ENCODE measurements at regions not wholly inside any gene's neighbourhood (a gene's known extent, or its start where the extent isn't known, plus 50 kb on each side); places are given as distances from the start of the nearest gene placed in this dataset.

GRCh38 chr4:4637710-4638109, 95.9 kb upstream of the STX18 start:
- peak in 1 of 3 experiments; percentile 2 for DNase-seq (ENCODE audit: low read depth in 3 of 3)

GRCh38 chr4:4633431-4633830, 91.6 kb upstream of the STX18 start:
- DNase-seq (ENCODE audit: low read depth in 3 of 3): no peak

- no peak for DNase-seq (ENCODE audit: low read depth in 3 of 3)
These were observed 89.3 kb upstream of the STX18 start for GRCh38 chr4:4631150-4631549.

- DNase-seq (ENCODE audit: low read depth in 3 of 3): no peak
These were observed 86.1 kb upstream of the STX18 start for GRCh38 chr4:4627906-4628305.

GRCh38 chr4:4627111-4627510, 85.3 kb upstream of the STX18 start:
- no peak for DNase-seq (ENCODE audit: low read depth in 3 of 3)

- DNase-seq (ENCODE audit: low read depth in 3 of 3): no peak
These were observed 83.6 kb upstream of the STX18 start for GRCh38 chr4:4625488-4625887.

GRCh38 chr4:4624276-4624897, 82.5 kb upstream of the STX18 start:
- DNase-seq (ENCODE audit: low read depth in 3 of 3): no peak

- DNase-seq (ENCODE audit: low read depth in 3 of 3): no peak
These were observed 78.0 kb upstream of the STX18 start for GRCh38 chr4:4619821-4620220.

GRCh38 chr4:4618847-4619246, 77.0 kb upstream of the STX18 start:
- DNase-seq (ENCODE audit: low read depth in 3 of 3): no peak

- no peak for DNase-seq (ENCODE audit: low read depth in 3 of 3)
These were observed 73.3 kb upstream of the STX18 start for GRCh38 chr4:4614925-4615678.

- DNase-seq (ENCODE audit: low read depth in 3 of 3): no peak
These were observed 71.9 kb upstream of the STX18 start for GRCh38 chr4:4613641-4614286.

GRCh38 chr4:4613126-4613465, 71.2 kb upstream of the STX18 start:
- no peak for DNase-seq (ENCODE audit: low read depth in 3 of 3)

- DNase-seq (ENCODE audit: low read depth in 3 of 3): no peak
These were observed 68.8 kb upstream of the STX18 start for GRCh38 chr4:4610672-4611071.

GRCh38 chr4:4609622-4610334, 67.9 kb upstream of the STX18 start:
- DNase-seq (ENCODE audit: low read depth in 3 of 3): no peak

GRCh38 chr4:4608214-4608537, 66.3 kb upstream of the STX18 start:
- DNase-seq (ENCODE audit: low read depth in 3 of 3): no peak

- no peak for DNase-seq (ENCODE audit: low read depth in 3 of 3)
These were observed 65.7 kb upstream of the STX18 start for GRCh38 chr4:4607336-4608213.

GRCh38 chr4:4606321-4606720, 64.5 kb upstream of the STX18 start:
- no peak for DNase-seq (ENCODE audit: low read depth in 3 of 3)

GRCh38 chr4:4605849-4606248, 64.0 kb upstream of the STX18 start:
- no peak for DNase-seq (ENCODE audit: low read depth in 3 of 3)

GRCh38 chr4:4603592-4603991, 61.7 kb upstream of the STX18 start:
- DNase-seq (ENCODE audit: low read depth in 3 of 3): no peak

- DNase-seq (ENCODE audit: low read depth in 3 of 3): no peak
These were observed 61.2 kb upstream of the STX18 start for GRCh38 chr4:4603067-4603466.

GRCh38 chr4:4602468-4602867, 60.6 kb upstream of the STX18 start:
- no peak for DNase-seq (ENCODE audit: low read depth in 3 of 3)
